Liver (tissue), 8 donors: ENCODE measurements at regions not wholly inside any gene's neighbourhood (a gene's known extent, or its start where the extent isn't known, plus 50 kb on each side); places are given as distances from the start of the nearest gene placed in this dataset.

Experiments
- DNase-seq: peaks from one replicate; pipeline ENCODE4 v3.0.0-alpha.2; 2017; ENCODE audit warnings: low spot score
- H3K27ac ChIP-seq, 2 donors: one replicate each; pipeline ENCODE4 v1.7.0; 2013; ENCODE audit warnings: inconsistent platforms in 2 of 2, low read length in 2 of 2, control low read depth in 1 of 2, low read depth in 1 of 2, mild to moderate bottlenecking in 1 of 2
- H3K27me3 ChIP-seq, 4 donors: one replicate each; pipeline versions ENCODE4 v1.6.1 to v1.7.0; 2013; ENCODE audit warnings: low read length in 3 of 4, inconsistent platforms in 1 of 4, mild to moderate bottlenecking in 1 of 4, moderate library complexity in 1 of 4; ENCODE audit not compliant: control insufficient read depth in 4 of 4, insufficient read depth in 4 of 4
- H3K36me3 ChIP-seq, 4 donors: one replicate each; pipeline versions ENCODE4 v1.6.1 to v1.7.0; 2013; ENCODE audit warnings: low read length in 3 of 4, mild to moderate bottlenecking in 3 of 4, low read depth in 1 of 4, moderate library complexity in 1 of 4; ENCODE audit not compliant: control insufficient read depth in 4 of 4, insufficient read depth in 3 of 4
- H3K4me1 ChIP-seq, 4 donors: one replicate each; pipeline versions ENCODE4 v1.6.1 to v1.7.0; 2013; ENCODE audit warnings: low read length in 3 of 4, mild to moderate bottlenecking in 3 of 4, moderate library complexity in 1 of 4; ENCODE audit not compliant: control insufficient read depth in 4 of 4, insufficient read depth in 4 of 4
- H3K4me3 ChIP-seq, 3 donors: one replicate each; pipeline versions ENCODE4 v1.6.1 to v1.7.0; 2013; ENCODE audit warnings: low read length in 3 of 3, control low read depth in 1 of 3, low read depth in 1 of 3, mild to moderate bottlenecking in 1 of 3
- H3K9ac ChIP-seq, 2 donors: one replicate each; pipeline ENCODE4 v1.7.0; 2013; ENCODE audit warnings: low read length in 2 of 2, mild to moderate bottlenecking in 2 of 2, moderate library complexity in 2 of 2, control low read depth in 1 of 2, low read depth in 1 of 2
- H3K9me3 ChIP-seq, 4 donors: one replicate each; pipeline versions ENCODE4 v1.6.1 to v1.7.0; 2013; ENCODE audit warnings: low read length in 3 of 4; ENCODE audit not compliant: control insufficient read depth in 4 of 4
- ATF3 ChIP-seq: IDR thresholded peaks from 2 replicates; pipeline ENCODE4 v1.6.1; 2016; ENCODE audit warnings: antibody characterized with exemption
- CTCF ChIP-seq: fragments of 150-350 bp; IDR thresholded peaks from 2 replicates; pipeline ENCODE4 v1.5.1; 2017; ENCODE audit warnings: improper control_type of control experiment, low read depth, low read length; ENCODE audit not compliant: missing input control
- EGR1 ChIP-seq, 2 donors: IDR thresholded peaks; 2 replicates each; pipeline ENCODE4 v1.6.1; 2016 to 2018; ENCODE audit warnings: antibody characterized with exemption in 2 of 2, low read depth in 2 of 2
- FOXA1 ChIP-seq: IDR thresholded peaks from 2 replicates; pipeline ENCODE4 v1.6.1; 2016; ENCODE audit warnings: antibody characterized with exemption
- FOXA2 ChIP-seq: IDR thresholded peaks from 2 replicates; pipeline ENCODE4 v1.6.1; 2016; ENCODE audit warnings: antibody characterized with exemption
- GABPA ChIP-seq, 2 donors: IDR thresholded peaks in 1 of 2; conservative IDR thresholded peaks in 1 of 2; 2 replicates each; pipeline ENCODE4 v1.6.1; 2016; ENCODE audit warnings: antibody characterized with exemption in 2 of 2, mild to moderate bottlenecking in 1 of 2, moderate library complexity in 1 of 2
- HNF4A ChIP-seq, 2 donors: conservative IDR thresholded peaks; 2 replicates each; pipeline ENCODE4 v1.6.1; 2016; ENCODE audit warnings: antibody characterized with exemption in 2 of 2, mild to moderate bottlenecking in 2 of 2
- HNF4G ChIP-seq: IDR thresholded peaks from 2 replicates; pipeline ENCODE4 v1.6.1; 2016; ENCODE audit warnings: antibody characterized with exemption
- JUND ChIP-seq, 2 donors: IDR thresholded peaks; 2 replicates each; pipeline ENCODE4 v1.6.1; 2016; ENCODE audit warnings: antibody characterized with exemption in 2 of 2
- MAX ChIP-seq: IDR thresholded peaks from 2 replicates; pipeline ENCODE4 v1.6.1; 2016; ENCODE audit warnings: antibody characterized with exemption
- NR2F2 ChIP-seq: IDR thresholded peaks from 2 replicates; pipeline ENCODE4 v1.6.1; 2016; ENCODE audit warnings: antibody characterized with exemption
- RAD21 ChIP-seq, 2 donors: IDR thresholded peaks; 2 replicates each; pipeline ENCODE4 v1.6.1; 2016; ENCODE audit warnings: antibody characterized with exemption in 2 of 2, mild to moderate bottlenecking in 2 of 2
- REST ChIP-seq: IDR thresholded peaks from 2 replicates; pipeline ENCODE4 v1.6.1; 2016; ENCODE audit warnings: antibody characterized with exemption, mild to moderate bottlenecking
- RXRA ChIP-seq, 2 donors: IDR thresholded peaks; 2 replicates each; pipeline ENCODE4 v1.6.1; 2017 to 2018; ENCODE audit warnings: antibody characterized with exemption in 2 of 2, mild to moderate bottlenecking in 1 of 2
- SP1 ChIP-seq: IDR thresholded peaks from 2 replicates; pipeline ENCODE4 v1.6.1; 2018; ENCODE audit warnings: antibody characterized with exemption, mild to moderate bottlenecking
- TAF1 ChIP-seq: conservative IDR thresholded peaks from 2 replicates; pipeline ENCODE4 v1.6.1; 2016; ENCODE audit warnings: antibody characterized with exemption, mild to moderate bottlenecking
- YY1 ChIP-seq: IDR thresholded peaks from 2 replicates; pipeline ENCODE4 v1.6.1; 2016; ENCODE audit warnings: antibody characterized with exemption, mild to moderate bottlenecking
- ZBTB33 ChIP-seq: IDR thresholded peaks from 2 replicates; pipeline ENCODE4 v1.6.1; 2016; ENCODE audit warnings: antibody characterized with exemption
- WGBS: extraction: QIAGEN DNeasy Blood & Tissue Kit; methylation state at CpG from one replicate; pipeline ENCODE4 v1.1.7; 2013; 5-methylcytosine and 5-hydroxymethylcytosine counted together
- donor health status: healthy.
- donor health status: healthy.
- donor health status: healthy.
- donor health status: healthy.
- donor health status: healthy.

GRCh38 chr4:33437406-33437805 is 2717.2 kb downstream of the PCDH7 start:
- Histone ChIP-seq H3K9ac (no peak overlapping the region), H3K27ac (no peak overlapping the region), H3K36me3 (no peaks in the 10 kb centered on the region), H3K9me3 (no peaks in the 10 kb centered on the region), H3K27me3 (no peaks in the 10 kb centered on the region), H3K4me3 (no peak overlapping the region), H3K4me1 (no peaks in the 10 kb centered on the region)
- WGBS: 71% methylated on average over 2 of the region's 2 CpGs
- no peak for DNase-seq
- TF ChIP-seq REST: no peak
- TF ChIP-seq YY1: no peak
- no peak for TF ChIP-seq TAF1
- TF ChIP-seq EGR1 (IDR thresholded peaks at IDR 0.05; ENCODE audit: low read depth in 2 of 2): no peak
- TF ChIP-seq JUND (IDR thresholded peaks at IDR 0.05): no peak
- no peak for TF ChIP-seq FOXA1
- no peak for TF ChIP-seq SP1
- no peak for TF ChIP-seq CTCF
- TF ChIP-seq ATF3: no peak
- no peak for TF ChIP-seq FOXA2
- TF ChIP-seq MAX: no peak
- no peak for TF ChIP-seq ZBTB33
- no peak for TF ChIP-seq RAD21 (IDR thresholded peaks at IDR 0.05)
- no peak for TF ChIP-seq HNF4G
- TF ChIP-seq RXRA (IDR thresholded peaks at IDR 0.05): no peak
- TF ChIP-seq NR2F2: no peak
- TF ChIP-seq HNF4A (conservative IDR thresholded peaks at IDR 0.05): no peak
- TF ChIP-seq GABPA (IDR thresholded peaks at IDR 0.05 in 1 of 2, conservative IDR thresholded peaks at IDR 0.05 in 1 of 2): no peak

GRCh38 chr4:33446953-33447352 is 2726.8 kb downstream of the PCDH7 start:
- TF ChIP-seq RAD21 (IDR thresholded peaks at IDR 0.05) (no peak), FOXA1 (no peak), YY1 (no peak)
- Histone ChIP-seq H3K9me3 (no peaks in the 10 kb centered on the region), H3K9ac (no peak overlapping the region), H3K27ac (no peak overlapping the region), H3K4me3 (no peak overlapping the region), H3K27me3 (no peaks in the 10 kb centered on the region), H3K36me3 (no peaks in the 10 kb centered on the region), H3K4me1 (no peaks in the 10 kb centered on the region)
- DNase-seq: no peak
- WGBS: 58% methylated on average over 2 of the region's 2 CpGs
